Suprapubic skin (tissue), 4 donors: ENCODE measurements at regions not wholly inside any gene's neighbourhood (a gene's known extent, or its start where the extent isn't known, plus 50 kb on each side); places are given as distances from the start of the nearest gene placed in this dataset.

Source experiments
- DNase-seq, 2 donors: peaks; one replicate each; pipeline ENCODE4 v3.0.0-alpha.2; 2019; ENCODE audit warnings: low spot score in 2 of 2
- H3K27ac ChIP-seq: fragments of 200-600 bp; sonication (generic); one replicate; pipeline ENCODE4 v1.5.1; 2019
- H3K27me3 ChIP-seq: fragments of 200-600 bp; sonication (generic); one replicate; pipeline ENCODE4 v1.5.1; 2019
- H3K36me3 ChIP-seq: fragments of 200-600 bp; sonication (generic); one replicate; pipeline ENCODE4 v1.5.1; 2019
- H3K4me1 ChIP-seq: fragments of 200-600 bp; sonication (generic); one replicate; pipeline ENCODE4 v1.5.1; 2019
- H3K4me3 ChIP-seq: fragments of 200-600 bp; sonication (generic); one replicate; pipeline ENCODE4 v1.5.1; 2019; ENCODE audit warnings: mild to moderate bottlenecking
- H3K9me3 ChIP-seq: fragments of 200-600 bp; sonication (generic); one replicate; pipeline ENCODE4 v1.5.1; 2019
- CTCF ChIP-seq, 2 donors: fragments of 200-600 bp in 1 of 2; fragments of 450-650 bp in 1 of 2; sonication (generic) in 1 of 2; IDR thresholded peaks; one replicate each; pipeline ENCODE4 v1.5.1; 2016 to 2019; ENCODE audit warnings: antibody characterized with exemption in 2 of 2, mild to moderate bottlenecking in 1 of 2, moderate library complexity in 1 of 2
- EP300 ChIP-seq: sonication (generic); formaldehyde crosslinking; IDR thresholded peaks from one replicate; pipeline ENCODE4 v1.6.1; 2017; ENCODE audit warnings: antibody characterized with exemption
- POLR2A ChIP-seq, 2 donors: fragments of 450-650 bp; IDR thresholded peaks; one replicate each; pipeline ENCODE4 v1.6.1; 2017; ENCODE audit warnings: antibody characterized with exemption in 2 of 2, mild to moderate bottlenecking in 2 of 2, moderate library complexity in 2 of 2
- POLR2AphosphoS5 ChIP-seq, 3 donors: sonication (generic); formaldehyde crosslinking; IDR thresholded peaks; one replicate each; pipeline ENCODE4 v1.6.1; 2017; ENCODE audit warnings: antibody characterized with exemption in 3 of 3
- WGBS: methylation state at CpG from one replicate; pipeline ENCODE4 v1.1.5; 2018; 5-methylcytosine and 5-hydroxymethylcytosine counted together

DNA sequence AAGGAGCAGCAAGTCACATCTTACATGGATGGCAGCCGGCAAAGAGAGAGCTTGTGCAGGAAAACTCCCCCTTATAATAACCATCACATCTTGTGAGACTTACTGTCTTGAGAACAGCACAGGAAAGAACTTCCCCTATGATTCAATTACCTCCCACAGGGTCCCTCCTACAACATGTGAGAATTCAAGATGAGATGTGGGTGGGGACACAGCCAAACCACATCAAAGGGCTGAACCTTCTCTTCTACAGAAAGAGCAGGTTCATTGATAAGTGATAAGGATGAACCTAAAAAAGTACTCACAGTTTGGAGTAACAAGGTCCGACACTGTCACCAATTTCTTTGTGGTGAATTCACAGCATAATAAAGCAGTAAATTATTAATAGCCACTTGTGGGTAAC, 422.2 kb upstream of the FSIP2 start:
- Histone ChIP-seq H3K9me3 (no peaks in the 10 kb centered on the region), H3K4me3 (no peak overlapping the region), H3K27me3 (no peaks in the 10 kb centered on the region), H3K4me1 (no peaks in the 10 kb centered on the region), H3K36me3 (no peaks in the 10 kb centered on the region), H3K27ac (no peak overlapping the region)
- DNase-seq: no peak
- no peak for TF ChIP-seq POLR2A (IDR thresholded peaks at IDR 0.05)
- TF ChIP-seq CTCF (IDR thresholded peaks at IDR 0.05): no peak
- TF ChIP-seq EP300: no peak
- TF ChIP-seq POLR2AphosphoS5 (IDR thresholded peaks at IDR 0.05): no peak
- WGBS: 29% methylated on average over 2 of the region's 2 CpGs

DNA sequence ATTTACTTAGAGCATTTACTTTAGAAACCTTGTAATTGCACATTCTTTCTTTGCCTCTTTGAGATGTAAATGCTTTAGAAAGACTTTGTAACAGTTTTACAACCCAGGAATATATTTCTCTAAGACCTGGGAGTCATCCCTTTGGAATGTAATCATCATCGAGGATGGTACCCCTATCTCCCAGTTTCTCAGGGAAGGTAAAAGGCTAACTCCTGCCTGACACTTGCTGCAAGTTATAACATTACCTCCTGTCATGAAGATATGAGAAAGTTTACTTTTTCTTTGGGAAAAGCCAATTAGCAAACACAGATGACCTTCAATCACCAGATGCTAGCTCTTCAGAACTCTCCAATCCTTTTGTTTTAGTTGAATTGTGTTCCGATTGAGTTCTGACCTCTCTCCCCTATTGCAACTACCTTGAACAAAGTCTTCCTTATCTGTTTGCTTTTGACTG, 420.3 kb upstream of the FSIP2 start:
- no peak overlapping the region for H3K4me3 ChIP-seq
- 53% methylated on average over 2 of the region's 2 CpGs for WGBS
- no peaks in the 10 kb centered on the region for H3K27me3 ChIP-seq
- no peak overlapping the region for H3K27ac ChIP-seq
- TF ChIP-seq CTCF (IDR thresholded peaks at IDR 0.05) (no peak), POLR2A (IDR thresholded peaks at IDR 0.05) (no peak), POLR2AphosphoS5 (IDR thresholded peaks at IDR 0.05) (no peak), EP300 (no peak)
- no peak for DNase-seq
- no peaks in the 10 kb centered on the region for H3K9me3 ChIP-seq
- H3K36me3 ChIP-seq: no peaks in the 10 kb centered on the region
- no peaks in the 10 kb centered on the region for H3K4me1 ChIP-seq

DNA sequence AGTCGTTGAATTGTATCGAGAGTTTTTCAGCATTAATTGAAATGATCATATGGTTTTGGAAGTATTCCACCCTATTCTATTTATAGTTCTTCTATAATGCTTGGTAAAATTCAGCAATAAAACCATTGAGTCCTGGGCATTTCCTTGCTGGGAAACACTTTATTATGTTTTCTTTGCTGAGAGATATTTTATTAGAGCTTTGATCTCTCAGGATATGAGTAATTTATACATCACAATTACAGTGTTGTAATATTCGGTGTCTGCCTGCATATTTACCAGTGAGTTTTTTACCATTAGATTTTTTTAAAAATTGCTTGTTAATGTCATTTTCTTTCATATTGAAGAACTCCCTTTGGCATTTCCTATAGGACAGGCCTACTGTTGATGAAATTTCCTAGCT, 402.7 kb upstream of the FSIP2 start:
- H3K27me3 ChIP-seq: no peaks in the 10 kb centered on the region
- H3K27ac ChIP-seq: no peak overlapping the region
- no peak overlapping the region for H3K4me3 ChIP-seq
- no peaks in the 10 kb centered on the region for H3K36me3 ChIP-seq
- TF ChIP-seq EP300 (no peak), POLR2AphosphoS5 (IDR thresholded peaks at IDR 0.05) (no peak), CTCF (IDR thresholded peaks at IDR 0.05) (no peak)
- H3K9me3 ChIP-seq: no peaks in the 10 kb centered on the region
- 79% methylated on average over 3 of the region's 3 CpGs for WGBS
- no peaks in the 10 kb centered on the region for H3K4me1 ChIP-seq
- DNase-seq: no peak

- no peak overlapping the region for H3K4me3 ChIP-seq
- no peak overlapping the region for H3K27ac ChIP-seq
- WGBS: 82% methylated on average over 1 of the region's 1 CpG
- H3K4me1 ChIP-seq: no peaks in the 10 kb centered on the region
- no peak for TF ChIP-seq EP300
- no peak for TF ChIP-seq POLR2A (IDR thresholded peaks at IDR 0.05)
- no peak for TF ChIP-seq POLR2AphosphoS5 (IDR thresholded peaks at IDR 0.05)
- TF ChIP-seq CTCF (IDR thresholded peaks at IDR 0.05): no peak
- H3K36me3 ChIP-seq: no peaks in the 10 kb centered on the region
- no peaks in the 10 kb centered on the region for H3K27me3 ChIP-seq
- no peaks in the 10 kb centered on the region for H3K9me3 ChIP-seq
- no peak for DNase-seq
Measured at GRCh38 chr2:185337033-185337432, 401.6 kb upstream of the FSIP2 start.

- no peak for DNase-seq
- H3K27me3 ChIP-seq: no peaks in the 10 kb centered on the region
- 97% methylated on average over 2 of the region's 2 CpGs for WGBS
- H3K27ac ChIP-seq: no peak overlapping the region
- no peaks in the 10 kb centered on the region for H3K4me1 ChIP-seq
- no peak overlapping the region for H3K4me3 ChIP-seq
- no peaks in the 10 kb centered on the region for H3K9me3 ChIP-seq
- no peak for TF ChIP-seq EP300
- no peak for TF ChIP-seq CTCF (IDR thresholded peaks at IDR 0.05)
- no peak for TF ChIP-seq POLR2AphosphoS5 (IDR thresholded peaks at IDR 0.05)
- TF ChIP-seq POLR2A (IDR thresholded peaks at IDR 0.05): no peak
- no peaks in the 10 kb centered on the region for H3K36me3 ChIP-seq
Measured at GRCh38 chr2:185338104-185338503, 400.5 kb upstream of the FSIP2 start.
